NCI-H1105 treated with DMSO at 0.1 percent for 48 hours (cell line): ENCODE measurements at regions not wholly inside any gene's neighbourhood (a gene's known extent, or its start where the extent isn't known, plus 50 kb on each side); places are given as distances from the start of the nearest gene placed in this dataset.

Experiments used
- DNase-seq: peaks from one replicate; lab custom pipeline; 2025; lab: John Stamatoyannopoulos, UW

- DNase-seq, result no peak
Measured at GRCh38 chr1:239263801-239264200, 122.6 kb upstream of the CHRM3 start.

GRCh38 chr1:239262538-239262937, 123.8 kb upstream of the CHRM3 start:
- DNase-seq, result peak; percentile 6

DNA sequence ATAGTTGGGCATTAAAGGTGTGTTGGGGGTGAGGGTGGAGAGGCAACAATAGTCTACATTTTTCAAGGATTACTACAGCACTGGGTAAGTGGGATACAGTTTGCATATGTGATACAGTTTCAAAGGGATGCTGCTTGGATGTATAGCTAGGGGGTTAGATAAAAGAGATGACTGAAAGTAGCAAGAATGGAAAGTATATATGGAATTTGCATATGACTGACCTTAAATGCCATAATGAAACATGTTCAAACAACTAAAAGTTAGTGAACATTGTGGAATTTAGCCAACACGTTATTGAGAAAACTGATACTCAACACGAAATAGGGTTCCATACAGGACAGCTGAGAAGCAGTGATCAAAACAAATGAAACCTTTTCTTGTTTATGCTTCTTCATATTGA, 124.8 kb upstream of the CHRM3 start:
- no peak for DNase-seq

DNA sequence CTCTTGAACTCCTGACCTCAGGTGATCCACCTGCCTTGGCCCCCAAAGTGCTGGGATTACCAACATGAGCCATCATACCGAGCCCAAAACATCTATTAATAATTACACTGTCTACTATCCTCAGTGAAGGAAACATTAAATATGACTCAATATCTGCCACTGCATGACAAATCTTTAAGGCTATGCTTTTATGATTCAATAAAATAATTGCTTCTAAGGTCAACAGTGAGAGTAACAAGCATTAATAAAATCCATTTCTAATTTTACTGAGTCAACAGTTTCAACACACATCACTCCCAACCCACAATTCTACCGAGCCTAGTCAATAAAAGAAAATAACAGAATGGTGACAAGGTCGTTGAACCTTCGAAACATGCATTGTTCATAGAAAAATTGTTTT, 125.5 kb upstream of the CHRM3 start:
- no peak for DNase-seq

- DNase-seq, result no peak
Measured at GRCh38 chr1:239255628-239256160, 130.7 kb upstream of the CHRM3 start.

DNA sequence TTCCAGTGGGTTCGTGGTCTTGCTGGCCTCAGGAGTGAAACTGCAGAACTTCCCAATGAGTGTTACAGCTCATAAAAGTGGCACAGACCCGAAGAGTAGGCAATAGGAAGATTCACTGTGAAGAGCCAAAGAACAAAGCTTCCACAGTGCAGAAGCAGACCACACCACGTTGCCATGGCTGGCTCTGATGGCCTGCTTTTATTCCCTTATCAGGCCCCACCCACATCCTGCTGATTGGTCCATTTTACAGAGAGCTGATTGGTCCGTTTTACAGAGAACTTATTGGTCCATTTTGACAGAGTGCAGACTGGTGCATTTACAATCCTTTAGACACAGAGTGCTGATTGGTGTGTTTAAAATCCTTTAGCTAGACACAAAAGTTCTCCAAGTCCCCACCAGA, 131.4 kb upstream of the CHRM3 start:
- DNase-seq, result no peak

DNA sequence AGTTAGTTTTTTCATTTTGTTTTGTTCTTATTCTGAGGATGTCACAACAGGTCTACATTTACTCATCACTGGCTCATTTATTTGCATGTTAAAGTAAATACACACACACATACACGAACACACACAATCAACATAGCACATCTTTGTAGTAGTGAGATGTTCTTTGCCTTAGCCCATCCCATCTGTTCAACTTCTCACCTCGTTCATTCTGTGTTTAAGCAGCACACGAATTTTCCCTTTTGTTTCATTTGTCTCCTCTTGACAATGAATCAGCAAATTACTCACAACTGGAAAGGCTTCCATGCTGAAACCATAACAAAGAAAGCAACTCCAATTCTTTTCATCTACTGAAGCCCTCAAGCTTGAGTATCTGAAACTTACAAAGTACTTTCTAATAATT, 133.3 kb upstream of the CHRM3 start:
- DNase-seq, result no peak

- DNase-seq, result no peak
Measured at GRCh38 chr1:239250353-239251035, 135.9 kb upstream of the CHRM3 start.

- DNase-seq, result no peak
Measured at GRCh38 chr1:239247285-239247684, 139.1 kb upstream of the CHRM3 start.

DNA sequence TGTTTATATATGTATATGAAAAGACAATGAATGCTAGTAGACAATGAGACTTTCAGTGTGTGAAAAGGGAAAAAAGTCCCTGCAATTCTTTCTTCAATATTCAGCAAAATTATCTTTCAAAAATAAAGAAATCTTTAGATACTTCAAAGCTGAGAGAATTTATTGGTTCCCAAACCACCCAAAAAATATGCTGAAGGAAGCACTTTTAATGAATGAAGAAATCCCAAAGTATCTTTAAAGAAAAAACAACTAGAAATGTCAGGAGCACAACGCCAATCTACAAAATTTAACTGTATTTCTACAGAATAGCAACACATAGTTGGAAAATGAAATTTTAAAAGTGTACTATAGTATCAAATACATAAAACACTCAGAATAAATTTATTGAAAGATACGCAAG, 142.3 kb upstream of the CHRM3 start:
- no peak for DNase-seq

- DNase-seq, result no peak
Measured at GRCh38 chr1:239243006-239243405, 143.4 kb upstream of the CHRM3 start.

DNA sequence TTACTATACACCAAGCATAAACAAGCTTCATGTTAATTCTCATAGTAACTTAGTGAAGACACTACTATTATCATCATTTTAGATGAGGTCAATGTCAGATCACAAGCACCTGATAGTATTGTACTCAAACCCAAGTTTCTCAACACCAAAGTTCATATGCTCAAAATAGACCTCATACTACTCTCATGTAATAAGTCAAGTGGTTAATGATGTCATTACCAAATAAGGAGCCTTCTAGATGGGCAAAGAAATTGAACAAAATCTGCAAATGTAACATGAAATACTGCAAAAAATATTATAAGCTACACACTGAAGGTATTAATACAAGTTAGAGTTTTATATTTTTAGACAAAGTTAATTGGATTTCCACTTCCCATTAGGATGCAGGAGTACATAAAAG, 144.0 kb upstream of the CHRM3 start:
- no peak for DNase-seq

DNA sequence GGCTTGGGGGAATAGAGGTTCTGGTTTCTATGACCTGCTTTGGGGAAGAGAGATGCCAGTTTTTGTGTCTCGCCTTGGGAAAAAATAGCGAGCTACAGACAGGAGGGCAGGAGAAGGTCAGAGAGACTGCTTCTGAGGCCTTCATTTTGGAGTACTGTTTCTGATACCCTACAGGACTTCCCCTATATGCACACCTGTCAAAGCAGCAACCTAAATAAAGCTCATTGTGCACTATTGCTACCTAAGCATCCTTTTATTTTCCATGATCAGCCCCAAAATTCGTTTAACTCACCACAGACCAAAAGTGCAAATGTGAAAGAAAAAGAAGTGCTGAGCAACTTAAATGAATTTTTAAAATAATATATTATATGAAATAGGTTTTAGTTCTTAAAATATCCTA, 145.6 kb upstream of the CHRM3 start:
- no peak for DNase-seq

- DNase-seq, result no peak
Measured at GRCh38 chr1:239239529-239239928, 146.8 kb upstream of the CHRM3 start.

GRCh38 chr1:239237912-239238311, 148.5 kb upstream of the CHRM3 start:
- DNase-seq, result no peak

- DNase-seq, result no peak
Measured at GRCh38 chr1:239233626-239234025, 152.7 kb upstream of the CHRM3 start.

- DNase-seq, result no peak
Measured at GRCh38 chr1:239232921-239233320, 153.4 kb upstream of the CHRM3 start.

DNA sequence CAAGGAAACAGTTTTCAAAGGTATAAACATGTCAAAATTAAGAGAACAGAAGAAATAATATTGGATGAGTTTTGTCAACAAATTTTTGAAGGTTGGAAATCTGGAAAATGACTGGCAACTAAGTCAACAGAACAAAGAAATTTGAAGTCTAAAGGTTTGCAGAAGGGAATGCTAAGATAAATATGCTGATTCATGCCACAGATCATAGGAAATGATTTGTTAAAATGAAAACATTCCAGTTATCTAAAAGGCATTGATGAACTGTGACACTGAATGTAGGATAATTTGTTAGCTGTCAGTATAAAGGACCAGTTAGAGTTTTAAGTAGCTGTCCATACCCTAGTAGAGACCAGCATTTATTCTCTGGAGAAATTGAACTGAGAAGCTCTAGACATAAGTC, 157.9 kb upstream of the CHRM3 start:
- no peak for DNase-seq

DNA sequence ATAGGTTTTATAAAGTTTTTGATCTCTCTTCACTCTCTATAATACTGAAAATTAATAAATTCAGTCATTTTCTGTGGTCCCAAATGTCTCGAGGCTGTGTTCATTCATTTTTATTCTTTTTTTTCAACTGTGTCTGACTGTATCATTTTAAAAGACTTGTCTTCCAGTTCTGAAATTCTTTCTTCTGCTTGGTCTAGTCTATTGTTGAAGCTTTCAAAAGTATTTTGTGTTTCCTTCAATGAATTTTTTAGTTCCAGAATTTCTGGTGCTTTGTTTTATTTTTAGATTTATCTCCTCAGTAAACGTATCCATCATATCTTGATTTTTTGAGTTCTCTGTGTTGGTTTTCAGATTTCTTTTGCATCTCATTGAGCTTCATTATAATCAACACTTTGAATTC, 161.0 kb upstream of the CHRM3 start:
- no peak for DNase-seq

DNA sequence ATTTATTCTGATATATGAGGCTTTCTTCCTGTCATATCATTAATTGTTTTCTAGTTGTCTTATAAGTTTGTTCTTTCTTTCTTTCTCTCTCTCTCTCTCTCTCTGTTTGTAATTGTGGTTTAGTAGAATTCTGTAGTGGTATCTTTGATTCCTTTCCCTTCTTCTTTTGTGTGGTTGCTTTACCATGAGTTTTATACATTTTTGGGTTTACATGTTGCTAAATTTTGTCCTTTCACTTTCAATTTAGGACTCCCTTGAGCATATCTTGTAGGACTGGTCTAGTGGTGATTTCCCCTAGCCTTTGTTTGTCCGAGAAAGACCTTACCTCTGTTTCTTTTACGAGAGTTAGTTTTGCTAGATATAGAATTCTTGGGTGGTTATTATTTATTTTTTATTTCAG, 162.3 kb upstream of the CHRM3 start:
- no peak for DNase-seq

GRCh38 chr1:239222999-239223398, 163.4 kb upstream of the CHRM3 start:
- no peak for DNase-seq

- no peak for DNase-seq
Measured at GRCh38 chr1:239221656-239222055, 164.7 kb upstream of the CHRM3 start.

- no peak for DNase-seq
Measured at GRCh38 chr1:239219679-239220078, 166.7 kb upstream of the CHRM3 start.

DNA sequence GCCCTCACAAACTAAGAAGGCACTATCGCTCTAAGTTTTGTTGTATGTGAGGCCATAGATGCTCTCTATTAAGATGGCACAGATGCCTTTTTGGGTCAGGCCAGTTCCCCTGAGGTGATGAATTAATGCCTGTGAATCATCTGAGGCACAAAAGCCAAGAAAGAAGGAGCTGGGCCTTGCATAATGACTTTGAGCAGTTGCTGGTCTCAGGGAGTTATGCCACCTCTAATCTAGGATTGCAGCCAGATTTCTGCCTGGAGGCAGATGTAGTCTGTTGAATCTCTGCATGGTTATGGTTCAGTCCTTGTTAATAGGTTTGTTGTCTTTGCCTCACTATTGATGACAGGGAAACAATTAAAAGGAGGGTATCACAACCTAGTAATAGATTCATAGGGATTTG, 168.1 kb upstream of the CHRM3 start:
- no peak for DNase-seq
